HUES64 (cell line): ENCODE measurements at regions not wholly inside any gene's neighbourhood (a gene's known extent, or its start where the extent isn't known, plus 50 kb on each side); places are given as distances from the start of the nearest gene placed in this dataset.

Experiments
- H3K27ac ChIP-seq: 2 replicates; pipeline ENCODE4 v1.7.0; 2013; ENCODE audit warnings: low read depth, low read length, inconsistent platforms
- H3K27me3 ChIP-seq: 2 replicates; pipeline ENCODE4 v1.6.1; 2013; ENCODE audit warnings: mild to moderate bottlenecking, low read length; ENCODE audit not compliant: insufficient read depth
- H3K36me3 ChIP-seq: 2 replicates; pipeline ENCODE4 v1.6.1; 2013; ENCODE audit warnings: mild to moderate bottlenecking, low read length; ENCODE audit not compliant: insufficient read depth
- H3K4me1 ChIP-seq: 2 replicates; pipeline ENCODE4 v1.6.1; 2013; ENCODE audit warnings: mild to moderate bottlenecking, low read length, moderate library complexity; ENCODE audit not compliant: insufficient read depth
- H3K4me3 ChIP-seq: 2 replicates; pipeline ENCODE4 v1.5.1; 2013; ENCODE audit warnings: mild to moderate bottlenecking, low read length, moderate library complexity
- H3K9ac ChIP-seq: 2 replicates; pipeline ENCODE4 v1.6.1; 2013; ENCODE audit warnings: mild to moderate bottlenecking, low read depth, low read length
- H3K9me3 ChIP-seq: 2 replicates; pipeline ENCODE4 v1.6.1; 2013; ENCODE audit warnings: low read depth, low read length; ENCODE audit not compliant: insufficient read depth
- WGBS: fragments of 150-250, 120-280 bp; methylation state at CpG from one replicate; pipeline ENCODE4 v1.1.7; 2013; ENCODE audit warnings: missing lambda C conversion rate; 5-methylcytosine and 5-hydroxymethylcytosine counted together

- no peak overlapping the region for H3K4me3 ChIP-seq
- H3K27ac ChIP-seq: no peak overlapping the region
- no peak overlapping the region for H3K9ac ChIP-seq
- H3K27me3 ChIP-seq: no peaks in the 10 kb centered on the region
- no peaks in the 10 kb centered on the region for H3K9me3 ChIP-seq
- WGBS: 93% methylated on average over 5 of the region's 5 CpGs
- no peaks in the 10 kb centered on the region for H3K36me3 ChIP-seq
- H3K4me1 ChIP-seq: peaks cover 13% of the 10 kb centered on the region; the same call in 1 of the 2 replicates
These were observed 1327.8 kb upstream of the WWC1 start for GRCh38 chr5:166963596-166963995.

- H3K9me3 ChIP-seq: no peaks in the 10 kb centered on the region
- peak overlapping the region; percentile 75 for H3K9ac ChIP-seq
- no peaks in the 10 kb centered on the region for H3K36me3 ChIP-seq
- no peak overlapping the region for H3K27ac ChIP-seq
- 54% methylated on average over 7 of the region's 7 CpGs for WGBS
- H3K27me3 ChIP-seq: peaks cover 29% of the 10 kb centered on the region
- H3K4me1 ChIP-seq: peaks cover 35% of the 10 kb centered on the region
- H3K4me3 ChIP-seq: peak overlapping the region; percentile 88
These were observed 1313.5 kb upstream of the WWC1 start for GRCh38 chr5:166977911-166978422.

- peaks cover 29% of the 10 kb centered on the region for H3K27me3 ChIP-seq
- peak overlapping the region; percentile 75 for H3K9ac ChIP-seq
- no peaks in the 10 kb centered on the region for H3K36me3 ChIP-seq
- H3K27ac ChIP-seq: no peak overlapping the region
- peaks cover 44% of the 10 kb centered on the region for H3K4me1 ChIP-seq
- H3K9me3 ChIP-seq: no peaks in the 10 kb centered on the region
- 2% methylated on average over 12 of the region's 13 CpGs for WGBS
- peak overlapping the region; percentile 88 for H3K4me3 ChIP-seq
These were observed 1312.0 kb upstream of the WWC1 start for GRCh38 chr5:166979307-166979895.

- Histone ChIP-seq H3K9me3 (no peaks in the 10 kb centered on the region), H3K27ac (no peak overlapping the region), H3K27me3 (peaks cover 29% of the 10 kb centered on the region), H3K4me1 (peaks cover 44% of the 10 kb centered on the region), H3K4me3 (no peak overlapping the region), H3K36me3 (no peaks in the 10 kb centered on the region), H3K9ac (no peak overlapping the region)
- WGBS: no CpG with 5 or more reads among the region's 1 CpG
These were observed 1310.8 kb upstream of the WWC1 start for GRCh38 chr5:166980666-166981065.

- H3K9ac ChIP-seq: no peak overlapping the region
- H3K27ac ChIP-seq: no peak overlapping the region
- H3K4me1 ChIP-seq: peaks cover 44% of the 10 kb centered on the region
- no peaks in the 10 kb centered on the region for H3K36me3 ChIP-seq
- peaks cover 26% of the 10 kb centered on the region for H3K27me3 ChIP-seq
- no peaks in the 10 kb centered on the region for H3K9me3 ChIP-seq
- H3K4me3 ChIP-seq: no peak overlapping the region
These were observed 1309.2 kb upstream of the WWC1 start for GRCh38 chr5:166982226-166982625.

GRCh38 chr5:166991601-166992000, 1299.8 kb upstream of the WWC1 start:
- no peaks in the 10 kb centered on the region for H3K36me3 ChIP-seq
- no peaks in the 10 kb centered on the region for H3K27me3 ChIP-seq
- H3K9ac ChIP-seq: no peak overlapping the region
- peaks cover 25% of the 10 kb centered on the region for H3K4me1 ChIP-seq
- no peak overlapping the region for H3K4me3 ChIP-seq
- H3K9me3 ChIP-seq: no peaks in the 10 kb centered on the region
- WGBS: 100% methylated on average over 1 of the region's 1 CpG
- H3K27ac ChIP-seq: no peak overlapping the region

GRCh38 chr5:166992108-166992507, 1299.3 kb upstream of the WWC1 start:
- H3K27me3 ChIP-seq: no peaks in the 10 kb centered on the region
- H3K4me3 ChIP-seq: no peak overlapping the region
- H3K9ac ChIP-seq: no peak overlapping the region
- no peak overlapping the region for H3K27ac ChIP-seq
- peaks cover 25% of the 10 kb centered on the region for H3K4me1 ChIP-seq
- H3K9me3 ChIP-seq: no peaks in the 10 kb centered on the region
- no peaks in the 10 kb centered on the region for H3K36me3 ChIP-seq
- 90% methylated on average over 2 of the region's 2 CpGs for WGBS

GRCh38 chr5:166992874-166993722, 1298.3 kb upstream of the WWC1 start:
- Histone ChIP-seq H3K36me3 (no peaks in the 10 kb centered on the region), H3K4me3 (no peak overlapping the region), H3K9ac (no peak overlapping the region), H3K27ac (no peak overlapping the region), H3K9me3 (no peaks in the 10 kb centered on the region), H3K4me1 (peaks cover 25% of the 10 kb centered on the region), H3K27me3 (no peaks in the 10 kb centered on the region)
- 86% methylated on average over 11 of the region's 11 CpGs for WGBS

- no peak overlapping the region for H3K4me3 ChIP-seq
- H3K9ac ChIP-seq: no peak overlapping the region
- no peaks in the 10 kb centered on the region for H3K9me3 ChIP-seq
- H3K4me1 ChIP-seq: peaks cover 25% of the 10 kb centered on the region
- H3K27ac ChIP-seq: no peak overlapping the region
- H3K27me3 ChIP-seq: no peaks in the 10 kb centered on the region
- WGBS: 95% methylated on average over 3 of the region's 3 CpGs
- H3K36me3 ChIP-seq: no peaks in the 10 kb centered on the region
These were observed 1297.2 kb upstream of the WWC1 start for GRCh38 chr5:166994226-166994625.

GRCh38 chr5:167001246-167001645, 1290.2 kb upstream of the WWC1 start:
- H3K27me3 ChIP-seq: no peaks in the 10 kb centered on the region
- 93% methylated on average over 2 of the region's 3 CpGs for WGBS
- no peaks in the 10 kb centered on the region for H3K9me3 ChIP-seq
- H3K9ac ChIP-seq: no peak overlapping the region
- H3K4me1 ChIP-seq: peaks cover 10% of the 10 kb centered on the region; the same call in 1 of the 2 replicates
- H3K27ac ChIP-seq: no peak overlapping the region
- no peaks in the 10 kb centered on the region for H3K36me3 ChIP-seq
- H3K4me3 ChIP-seq: no peak overlapping the region

GRCh38 chr5:167008705-167009104, 1282.7 kb upstream of the WWC1 start:
- Histone ChIP-seq H3K9me3 (no peaks in the 10 kb centered on the region), H3K4me1 (no peaks in the 10 kb centered on the region; the same call in 1 of the 2 replicates), H3K36me3 (no peaks in the 10 kb centered on the region), H3K4me3 (no peak overlapping the region), H3K27me3 (no peaks in the 10 kb centered on the region), H3K9ac (no peak overlapping the region), H3K27ac (no peak overlapping the region)
- 95% methylated on average over 10 of the region's 10 CpGs for WGBS
